Activated CD4-positive, alpha-beta T cell treated with anti-CD3 and anti-CD28 coated beads for 1 hour (primary cell): ENCODE measurements at regions not wholly inside any gene's neighbourhood (a gene's known extent, or its start where the extent isn't known, plus 50 kb on each side); places are given as distances from the start of the nearest gene placed in this dataset.

Experiments used
- DNase-seq: peaks from one replicate; pipeline ENCODE4 v3.0.0-alpha.2; 2020

DNA sequence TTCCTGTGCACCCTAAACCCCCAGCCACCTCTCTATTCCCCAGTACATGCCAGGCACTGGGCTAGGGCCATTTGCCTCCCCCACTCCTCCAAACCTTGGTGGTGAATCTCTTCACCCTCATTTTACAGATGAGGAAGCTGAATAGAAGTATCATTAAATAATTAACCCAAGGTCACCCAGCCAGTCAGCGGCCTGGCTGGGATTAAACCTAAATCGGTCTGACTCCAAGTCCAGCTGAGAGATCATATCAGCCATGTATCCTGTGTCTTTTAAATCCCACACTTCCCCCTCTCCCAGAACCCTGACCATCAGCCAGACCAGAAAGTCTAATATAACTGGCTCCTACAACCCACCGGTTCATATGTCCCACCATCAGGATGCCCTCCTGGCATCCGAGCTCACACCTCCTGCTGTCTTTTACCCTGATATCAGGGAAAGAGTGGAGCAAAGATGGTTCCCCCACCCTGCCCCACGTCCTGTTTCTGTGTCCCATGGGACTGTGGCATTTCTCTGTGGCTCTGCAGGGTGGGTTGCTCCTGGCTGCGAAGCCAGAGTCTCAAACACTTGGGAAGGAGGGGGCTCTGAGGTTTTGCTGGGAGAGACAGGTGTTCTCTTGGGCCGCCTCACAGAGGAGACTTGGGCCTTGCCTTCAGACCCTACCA lies 145.3 kb downstream of the VEGFA start:
- DNase-seq: no peak

DNA sequence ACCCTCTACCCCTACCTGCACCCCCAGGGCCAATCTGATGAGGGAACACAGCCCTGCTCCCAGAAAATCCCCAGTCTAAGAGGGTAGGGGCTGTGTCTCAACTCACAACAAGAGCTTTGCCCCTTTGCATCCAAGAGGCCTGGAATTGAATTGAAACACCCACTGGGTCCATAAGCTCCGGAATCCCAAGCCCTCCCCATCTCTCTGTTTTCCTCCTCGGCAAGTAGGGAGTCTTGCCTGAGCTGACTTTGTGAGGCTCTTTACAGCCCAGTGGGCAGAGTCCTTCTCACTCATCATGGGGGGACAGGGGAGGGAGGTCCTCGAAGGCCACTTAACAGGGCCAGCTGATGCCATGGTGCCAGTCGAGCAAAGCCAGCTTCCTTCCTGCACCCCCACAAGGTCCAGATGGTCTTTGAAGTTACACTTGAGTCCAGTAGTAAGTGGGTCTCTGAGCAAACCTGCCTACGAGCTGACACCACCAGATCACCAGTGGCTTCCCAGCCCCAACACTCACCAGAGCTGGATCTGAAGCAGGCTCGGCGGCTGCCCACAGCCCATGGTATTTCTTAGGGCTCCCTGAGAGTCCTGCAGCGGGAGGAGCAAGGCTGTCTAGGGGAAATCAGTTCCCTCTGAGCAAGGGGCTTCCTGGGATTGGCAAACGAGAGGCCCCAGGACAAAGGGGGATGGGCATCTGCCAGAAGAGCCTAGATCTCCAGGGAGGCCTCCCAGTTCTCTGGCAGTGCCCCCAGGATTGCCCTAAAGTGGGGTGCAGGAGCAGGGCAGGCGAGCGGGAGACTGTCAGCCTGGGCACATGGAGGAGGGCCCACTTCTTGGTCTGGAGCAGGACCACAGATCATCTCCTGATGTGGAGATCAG lies 144.5 kb downstream of the VEGFA start:
- no peak for DNase-seq

DNA sequence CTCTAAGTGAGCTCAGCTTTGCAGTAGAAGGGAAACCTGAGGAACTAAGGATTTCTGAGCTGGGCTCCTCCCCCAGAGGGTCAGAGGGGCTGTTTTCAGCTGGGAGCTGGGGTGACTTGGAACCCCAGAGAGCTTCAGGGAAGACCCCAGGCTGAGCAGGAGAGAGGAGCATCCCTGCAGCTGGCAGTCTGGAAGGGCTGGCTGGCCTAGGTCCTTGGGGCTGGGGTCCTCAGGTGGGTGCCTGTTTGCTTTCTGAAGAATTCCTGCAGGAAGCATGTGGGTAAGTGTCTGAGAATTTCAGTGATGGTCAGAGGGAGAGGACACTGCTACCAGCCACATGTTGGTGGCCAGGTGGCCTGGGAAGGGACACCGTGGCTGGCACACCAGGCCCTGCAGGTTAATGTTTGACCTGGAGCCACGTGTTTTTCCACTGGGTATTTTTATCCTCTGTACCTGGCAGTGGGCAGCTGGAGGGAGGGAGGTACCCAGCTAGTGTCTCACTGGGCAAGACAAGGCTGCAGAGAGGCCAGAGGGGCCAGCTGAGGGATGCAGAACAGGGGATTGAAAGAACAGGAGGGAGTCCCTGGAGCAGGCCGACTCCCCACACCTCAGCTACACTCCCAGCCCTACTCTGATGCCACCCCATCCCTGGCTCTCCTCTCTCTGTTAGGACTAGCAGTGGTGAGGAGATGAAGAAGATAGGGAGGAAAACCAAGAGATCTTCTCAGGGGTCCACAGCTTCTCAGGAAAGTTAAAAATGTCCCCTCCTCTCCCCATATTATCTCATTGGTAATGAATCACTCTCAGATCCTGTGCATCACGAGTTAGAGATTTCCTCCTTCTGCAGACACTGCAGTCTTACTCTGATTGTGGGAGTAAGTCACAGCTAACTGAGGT lies 143.6 kb downstream of the VEGFA start:
- DNase-seq: no peak

DNA sequence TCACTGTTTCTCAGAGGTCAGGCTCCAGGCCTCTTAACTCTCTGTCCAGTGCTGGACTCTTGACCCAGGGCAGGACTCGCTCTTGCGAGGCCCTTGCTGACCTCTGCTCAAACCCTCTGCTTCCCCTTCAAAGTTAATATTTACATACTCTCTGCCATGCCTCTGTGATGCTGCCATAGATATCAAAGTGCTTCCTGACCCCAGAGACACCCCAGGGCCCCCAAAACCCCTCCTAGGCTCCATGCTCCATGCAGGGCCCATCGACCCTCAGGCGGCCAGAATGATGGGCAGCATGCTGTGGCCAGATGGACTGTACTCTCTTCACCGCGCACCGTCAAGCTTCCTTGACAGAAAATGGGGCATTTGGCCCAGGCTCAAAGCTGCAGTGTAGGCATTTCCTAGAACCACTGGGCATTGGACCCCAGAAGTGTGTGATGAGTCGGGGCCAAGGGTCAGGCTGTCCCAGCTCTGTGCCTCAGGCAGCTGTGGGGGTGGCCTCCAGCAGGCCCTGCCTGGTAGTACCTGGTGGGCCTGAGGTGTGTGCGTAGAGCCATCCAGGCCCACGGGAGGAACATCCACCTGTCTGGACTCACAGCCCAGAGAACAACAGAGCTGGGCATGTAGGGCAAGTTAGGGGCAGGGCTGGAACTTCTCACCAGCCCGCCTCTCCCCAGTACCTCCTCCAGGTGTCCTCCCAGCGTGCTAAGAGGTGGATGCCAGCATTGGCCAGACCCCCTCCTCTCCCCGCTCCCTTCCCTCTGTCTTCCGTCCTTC lies 142.8 kb downstream of the VEGFA start:
- no peak for DNase-seq

DNA sequence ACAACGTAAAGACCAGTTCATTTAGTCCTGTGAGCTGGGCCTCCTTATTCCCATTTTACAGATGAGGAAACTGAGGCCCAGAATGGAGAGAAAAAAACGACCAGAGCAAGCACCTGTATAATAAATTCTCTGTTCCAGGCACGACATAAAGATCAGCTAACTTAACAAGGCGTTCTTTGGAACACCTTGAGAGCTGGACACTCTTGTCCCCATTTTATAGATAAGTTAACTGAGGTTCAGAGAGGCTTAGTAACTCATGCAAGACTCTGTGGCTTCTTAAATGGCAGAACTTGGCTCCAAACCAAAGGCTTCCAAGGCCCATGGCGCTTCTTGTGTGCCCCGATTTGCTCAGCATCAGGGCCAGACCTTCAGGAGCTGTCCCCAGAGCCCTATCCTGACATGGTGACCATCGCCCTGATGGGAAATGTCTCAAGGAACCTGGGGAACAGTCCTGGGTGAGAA lies 142.1 kb downstream of the VEGFA start:
- DNase-seq: no peak

DNA sequence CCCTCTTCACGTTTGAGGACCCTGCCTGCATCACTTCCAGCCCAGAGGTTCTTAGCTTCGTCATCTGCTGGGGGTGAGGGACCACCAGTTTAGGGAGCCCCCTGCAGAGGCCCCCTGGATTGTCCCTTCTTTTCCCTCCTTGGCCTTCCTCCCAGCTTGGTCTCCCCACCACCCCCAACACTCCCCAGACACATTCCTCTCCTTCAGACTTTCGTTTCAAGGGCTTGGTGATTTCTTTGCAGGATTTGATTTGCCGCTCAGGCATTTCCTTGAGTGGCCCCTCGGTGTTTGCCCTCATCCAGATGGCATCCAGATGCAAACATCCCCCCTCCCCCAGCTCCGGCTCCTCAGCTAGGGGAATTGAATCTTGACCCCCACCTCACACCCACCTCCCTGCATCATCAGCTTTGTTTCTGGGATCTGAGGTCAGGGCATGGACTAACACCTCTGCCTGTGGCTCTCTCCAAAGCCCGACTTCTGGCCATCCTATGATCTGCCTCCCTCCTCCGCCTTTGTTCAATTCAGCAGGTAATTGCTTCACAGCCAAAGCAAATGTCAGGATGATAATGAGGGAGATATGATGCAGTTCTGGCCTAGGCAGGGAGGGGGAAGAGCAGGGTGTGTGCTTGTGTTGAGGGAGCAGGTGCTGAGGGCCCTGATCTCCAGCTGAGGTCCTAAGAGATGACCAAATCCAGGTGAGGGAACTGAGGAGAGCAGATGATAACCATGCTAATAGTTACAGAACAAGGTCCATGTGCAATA lies 141.5 kb downstream of the VEGFA start:
- no peak for DNase-seq

DNA sequence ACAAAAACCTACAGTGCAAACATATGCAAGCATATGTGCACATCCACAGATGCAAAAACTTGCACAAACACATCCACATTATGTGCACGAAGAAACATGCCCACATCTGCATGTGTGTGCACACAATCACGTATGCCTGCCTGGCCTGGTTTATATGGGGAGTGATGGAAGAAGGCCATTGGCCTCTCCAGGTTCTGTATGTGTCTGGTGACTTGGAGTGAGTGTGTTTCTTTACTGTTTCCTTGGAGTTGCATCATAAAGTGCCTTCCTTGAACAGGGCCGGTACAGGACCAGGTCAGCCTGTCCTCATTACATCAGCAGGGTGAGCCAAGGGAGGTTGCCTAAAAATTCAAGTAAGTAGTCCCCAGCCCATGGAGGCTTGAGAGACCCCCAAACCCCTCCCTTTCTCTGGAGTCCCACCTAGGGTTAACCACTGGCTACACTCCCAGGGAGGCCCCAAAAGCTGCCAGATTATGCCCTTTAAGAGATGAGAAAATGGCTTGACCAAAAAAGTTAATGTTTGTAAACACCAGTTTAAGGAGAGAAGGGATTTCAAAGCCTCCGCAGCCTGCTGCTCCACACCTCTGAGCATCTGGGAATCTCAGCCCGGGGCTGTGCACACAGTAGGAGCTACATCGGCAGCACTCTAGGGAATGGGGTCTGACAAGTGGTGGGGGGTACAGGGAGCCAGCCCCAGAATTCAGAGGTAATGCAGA lies 140.8 kb downstream of the VEGFA start:
- DNase-seq: no peak

DNA sequence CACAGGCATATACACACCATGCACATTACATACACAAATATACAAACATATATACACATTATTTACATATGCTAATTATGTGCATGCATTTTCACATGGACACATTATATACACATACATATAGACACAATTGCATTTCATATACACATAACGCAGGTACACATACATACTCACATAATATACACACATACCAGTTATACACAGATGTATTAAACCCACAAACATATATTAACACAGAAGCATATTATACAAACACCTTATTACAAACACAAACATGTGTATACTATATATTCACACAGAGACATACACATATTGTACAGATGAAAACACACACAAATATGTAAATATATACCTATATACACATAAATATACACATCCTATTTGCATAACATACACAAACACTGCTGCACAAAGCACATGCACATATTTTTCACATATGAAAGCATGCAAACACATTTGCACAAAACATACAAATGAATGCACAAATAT lies 140.2 kb downstream of the VEGFA start:
- DNase-seq: no peak

DNA sequence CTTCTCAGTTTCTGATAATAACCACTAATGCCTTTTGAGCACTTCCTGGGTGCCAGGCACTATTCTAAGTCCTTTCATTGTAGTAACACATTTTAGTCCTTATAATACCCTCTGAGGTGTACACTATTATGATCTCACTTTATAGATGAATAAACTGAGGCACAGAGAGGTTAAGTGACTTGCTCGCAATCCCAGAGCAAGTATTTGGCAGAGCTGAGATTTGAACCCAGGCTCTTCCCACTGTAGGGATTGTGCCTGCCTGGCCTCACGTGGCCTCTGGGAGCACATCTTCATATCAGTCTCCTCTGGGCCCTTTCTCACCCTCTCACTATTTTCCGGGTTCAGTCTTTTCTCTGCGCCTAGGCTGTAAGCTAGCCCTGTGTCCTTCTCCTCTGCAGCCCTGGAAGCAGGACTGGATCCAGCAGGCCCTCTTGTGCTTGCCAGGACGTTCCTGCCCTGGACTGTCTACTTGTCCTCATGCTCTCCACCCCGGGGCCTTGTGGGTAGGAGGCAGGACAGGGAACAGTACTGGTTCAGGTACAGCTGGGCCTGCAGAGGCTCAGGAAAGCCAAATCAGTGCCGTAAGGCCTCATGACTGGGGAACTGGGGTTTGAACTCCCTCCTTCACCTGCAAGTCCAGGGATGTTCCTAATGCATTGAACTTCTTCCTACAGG lies 139.6 kb downstream of the VEGFA start:
- DNase-seq: no peak

DNA sequence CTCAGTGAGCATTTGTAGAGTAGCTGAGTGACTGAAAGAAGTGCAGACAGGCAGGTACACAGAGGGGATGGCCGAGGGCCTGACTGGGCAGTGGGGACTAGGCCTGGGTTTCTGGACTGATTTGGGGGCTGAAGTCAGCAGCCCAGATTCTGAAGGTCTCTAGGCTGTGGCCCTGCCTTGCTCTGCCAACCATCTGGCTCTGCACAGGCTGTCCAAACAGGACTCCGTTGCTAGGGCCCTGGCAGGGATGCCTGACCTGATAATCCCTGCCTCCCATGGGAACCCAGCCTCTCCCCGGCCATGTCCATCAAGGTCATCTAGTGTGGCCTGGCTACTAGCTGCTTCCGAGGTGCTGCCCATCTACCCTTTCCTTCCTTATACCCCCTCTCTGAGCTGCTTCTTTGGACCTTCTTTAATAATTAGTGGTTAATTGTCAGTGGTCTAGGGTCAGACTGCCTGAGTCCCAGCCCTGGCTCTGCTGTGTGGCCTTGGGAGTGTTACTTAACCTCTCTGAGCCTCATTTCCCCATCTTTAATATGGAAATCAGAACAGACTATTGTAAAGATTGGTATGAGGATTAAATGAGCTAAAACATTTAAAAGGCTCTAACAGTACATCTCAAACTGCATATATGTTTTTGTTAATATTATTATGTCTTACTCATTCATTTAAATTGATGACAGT lies 137.9 kb downstream of the VEGFA start:
- no peak for DNase-seq

DNA sequence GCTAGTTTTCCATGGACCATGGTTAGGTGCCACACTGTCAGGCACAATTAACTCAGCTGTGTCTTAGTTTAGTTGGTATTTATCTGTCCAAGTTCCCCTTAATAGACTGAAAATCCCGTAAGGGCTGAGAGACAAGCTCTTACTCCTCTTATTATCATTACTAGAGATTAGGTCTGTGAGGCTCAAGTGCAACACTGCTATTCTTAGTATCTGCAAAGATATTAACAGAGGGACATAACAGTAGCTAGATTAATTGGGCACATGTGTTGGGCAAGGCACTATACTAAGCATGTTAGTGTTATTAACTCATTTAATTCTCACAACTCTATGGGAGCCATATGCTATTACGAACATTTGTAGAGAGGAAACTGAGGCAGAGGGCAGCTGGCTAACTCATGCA lies 137.3 kb downstream of the VEGFA start:
- no peak for DNase-seq

DNA sequence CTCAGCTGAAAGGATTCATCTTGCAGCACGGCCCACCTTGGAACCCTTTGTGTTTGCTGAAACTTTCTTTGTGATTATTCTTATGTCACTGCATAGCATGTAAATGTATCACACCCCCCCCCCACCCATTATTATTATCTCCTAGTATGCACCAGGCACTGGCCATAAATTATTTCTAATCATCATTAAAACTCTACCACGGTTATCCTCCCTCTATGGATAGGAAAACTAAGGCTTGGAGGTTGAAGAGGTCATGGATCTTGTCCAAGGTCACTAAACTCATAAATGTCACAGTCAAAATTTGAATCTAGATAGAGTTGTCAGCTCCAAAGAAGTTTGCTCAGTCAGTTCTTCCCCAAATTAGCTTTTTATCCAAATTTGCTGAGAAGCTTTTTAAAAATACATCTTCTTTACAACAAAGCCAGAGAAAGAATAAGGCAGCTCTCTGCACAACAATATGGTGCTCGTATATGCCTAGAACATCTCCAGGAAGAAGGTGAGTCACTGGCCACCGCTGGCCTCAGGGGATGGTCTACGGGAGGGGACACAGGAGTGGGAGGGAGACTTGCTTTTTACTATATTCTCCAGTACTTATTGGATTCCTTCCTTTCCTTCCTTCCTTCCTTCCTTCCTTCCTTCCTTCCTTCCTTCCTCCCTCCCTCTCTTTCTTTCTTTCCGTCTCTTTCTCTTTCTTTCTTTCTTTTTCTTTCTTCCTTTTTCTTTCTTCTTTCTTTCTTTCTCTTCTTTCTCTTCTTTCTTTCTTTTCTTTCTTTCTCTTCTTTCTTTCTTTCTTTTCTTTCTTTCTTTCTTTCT lies 134.5 kb downstream of the VEGFA start:
- no peak for DNase-seq

DNA sequence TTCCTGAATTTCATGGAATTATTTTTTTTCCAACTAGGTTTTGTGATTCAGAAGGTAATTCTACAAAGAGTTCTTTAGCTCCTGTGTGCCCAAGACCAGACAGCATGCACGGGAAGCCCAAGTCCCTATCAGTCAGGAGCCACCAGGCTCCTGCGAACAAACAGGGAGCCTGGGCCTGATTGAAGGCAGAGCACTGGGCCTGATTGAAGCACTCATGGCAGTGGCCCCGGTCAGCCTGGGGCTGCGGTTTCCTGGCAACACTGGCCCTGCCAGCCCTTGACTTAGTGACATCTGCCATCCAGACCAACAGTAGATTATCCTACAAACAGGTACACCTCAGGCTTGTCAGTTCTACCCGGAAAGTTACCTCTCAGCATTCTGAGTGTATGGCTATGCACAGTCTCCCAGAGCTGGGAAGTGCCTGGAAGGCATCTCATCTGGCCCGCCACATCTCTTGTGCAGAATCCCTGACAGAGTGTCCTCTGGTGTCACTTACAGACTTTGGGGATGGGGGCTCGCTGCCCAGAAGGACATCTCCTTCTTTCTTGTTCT lies 133.8 kb downstream of the VEGFA start:
- DNase-seq: no peak

DNA sequence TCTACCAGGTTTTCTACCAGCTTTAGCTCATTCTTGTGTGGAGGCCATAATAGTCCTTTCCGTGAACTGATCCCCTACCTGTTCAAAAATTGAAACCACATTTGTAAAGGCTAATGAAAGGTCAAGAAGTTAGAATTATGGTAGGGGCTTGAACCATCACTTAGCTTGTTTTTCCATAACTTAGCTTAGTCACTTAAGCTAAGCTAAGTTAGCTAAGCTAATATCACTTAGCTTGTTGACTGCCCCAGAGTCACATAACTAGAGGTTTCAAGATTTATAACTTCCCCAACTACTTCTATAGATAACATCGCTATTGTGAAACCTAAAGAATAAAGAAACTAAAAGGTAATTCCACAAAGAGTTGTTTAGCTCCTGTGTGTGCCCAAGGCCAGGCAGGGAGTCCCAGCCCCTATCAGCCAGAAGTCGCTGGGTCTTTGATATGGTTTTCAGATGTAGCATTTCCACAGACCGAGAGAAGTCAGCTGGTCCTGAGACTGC lies 131.8 kb downstream of the VEGFA start:
- DNase-seq: no peak

DNA sequence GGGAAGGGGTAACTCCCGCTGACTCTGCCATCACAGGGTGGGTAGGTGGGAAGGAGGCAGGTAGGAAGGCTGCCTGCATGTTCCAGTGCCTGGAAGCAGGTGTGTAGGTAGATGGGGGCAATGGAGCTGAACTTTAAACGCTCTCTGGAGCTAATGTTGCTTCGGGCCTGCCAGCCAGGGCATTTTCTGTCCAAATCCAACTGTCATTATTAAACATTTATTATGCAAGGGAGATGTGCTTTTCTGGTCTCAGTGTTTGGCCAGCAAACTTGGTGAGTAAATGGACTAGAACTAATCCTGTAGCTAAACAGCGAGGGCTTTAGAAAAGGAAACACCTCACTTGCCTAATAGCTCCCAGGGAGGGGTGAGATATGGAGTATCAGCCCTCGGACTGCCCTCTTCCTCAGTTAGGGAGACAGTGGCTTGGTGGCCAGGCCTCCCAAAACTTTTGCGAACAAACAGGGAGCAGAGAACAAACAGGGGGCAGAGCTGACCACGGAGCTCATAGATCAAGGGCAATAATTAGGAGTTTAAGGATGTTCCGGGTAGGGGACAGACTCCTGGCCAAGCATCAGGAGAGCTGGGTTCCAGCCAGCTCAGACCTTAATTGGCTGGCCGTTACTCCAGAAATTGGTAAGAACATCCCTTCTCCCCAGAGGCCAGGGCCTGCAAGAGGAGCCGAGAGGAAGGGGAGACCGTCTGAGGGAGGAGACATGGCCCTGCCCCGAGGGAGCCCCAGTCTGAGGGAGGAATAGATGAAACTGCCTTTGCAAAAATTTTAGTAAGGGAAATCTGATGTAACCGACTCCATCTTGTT lies 131.1 kb downstream of the VEGFA start:
- DNase-seq: no peak

DNA sequence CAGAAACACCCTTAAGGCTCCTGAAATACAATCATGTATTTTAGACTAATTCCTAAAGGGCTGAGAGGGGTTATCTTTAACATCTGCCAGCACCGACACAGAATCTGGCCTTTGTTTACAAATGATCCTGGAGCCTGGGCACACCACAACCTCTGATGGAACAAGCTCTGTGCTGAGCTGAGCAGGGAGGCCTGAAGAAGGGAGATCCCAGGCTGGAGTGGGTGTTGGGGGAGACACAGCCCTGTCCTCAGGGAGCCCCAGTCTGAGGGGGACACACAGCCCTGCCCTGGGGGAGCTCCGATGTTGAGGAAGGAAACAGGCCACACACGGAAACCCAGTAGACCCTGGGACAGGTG lies 130.5 kb downstream of the VEGFA start:
- no peak for DNase-seq

DNA sequence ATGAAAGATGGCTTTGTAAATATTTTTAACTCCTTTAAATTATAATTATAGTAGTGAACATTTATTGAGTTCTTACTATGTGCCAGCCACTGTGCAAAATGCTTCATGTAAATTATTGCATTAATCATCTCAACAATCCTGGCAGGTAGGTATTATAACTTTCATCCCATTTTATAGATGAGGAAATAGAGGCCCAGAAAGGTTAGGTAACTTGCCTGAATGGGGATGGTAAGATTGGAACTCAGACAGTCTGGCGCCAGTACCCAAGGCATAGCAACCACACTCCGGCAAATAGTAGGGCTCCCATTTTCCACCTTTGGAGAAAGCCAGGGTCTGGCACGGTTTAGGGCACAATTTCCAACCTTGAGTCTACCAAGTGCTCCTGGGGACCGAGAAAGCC lies 129.8 kb downstream of the VEGFA start:
- no peak for DNase-seq
